ENCODE measurements at regions not wholly inside any gene's neighbourhood (a gene's known extent, or its start where the extent isn't known, plus 50 kb on each side); places are given as distances from the start of the nearest gene placed in this dataset.
"Not testable (repeated sequence)": the region's sequence is repeated elsewhere in the genome, so short reads cannot be mapped to it uniquely, and the experiment has no call there.

DNA sequence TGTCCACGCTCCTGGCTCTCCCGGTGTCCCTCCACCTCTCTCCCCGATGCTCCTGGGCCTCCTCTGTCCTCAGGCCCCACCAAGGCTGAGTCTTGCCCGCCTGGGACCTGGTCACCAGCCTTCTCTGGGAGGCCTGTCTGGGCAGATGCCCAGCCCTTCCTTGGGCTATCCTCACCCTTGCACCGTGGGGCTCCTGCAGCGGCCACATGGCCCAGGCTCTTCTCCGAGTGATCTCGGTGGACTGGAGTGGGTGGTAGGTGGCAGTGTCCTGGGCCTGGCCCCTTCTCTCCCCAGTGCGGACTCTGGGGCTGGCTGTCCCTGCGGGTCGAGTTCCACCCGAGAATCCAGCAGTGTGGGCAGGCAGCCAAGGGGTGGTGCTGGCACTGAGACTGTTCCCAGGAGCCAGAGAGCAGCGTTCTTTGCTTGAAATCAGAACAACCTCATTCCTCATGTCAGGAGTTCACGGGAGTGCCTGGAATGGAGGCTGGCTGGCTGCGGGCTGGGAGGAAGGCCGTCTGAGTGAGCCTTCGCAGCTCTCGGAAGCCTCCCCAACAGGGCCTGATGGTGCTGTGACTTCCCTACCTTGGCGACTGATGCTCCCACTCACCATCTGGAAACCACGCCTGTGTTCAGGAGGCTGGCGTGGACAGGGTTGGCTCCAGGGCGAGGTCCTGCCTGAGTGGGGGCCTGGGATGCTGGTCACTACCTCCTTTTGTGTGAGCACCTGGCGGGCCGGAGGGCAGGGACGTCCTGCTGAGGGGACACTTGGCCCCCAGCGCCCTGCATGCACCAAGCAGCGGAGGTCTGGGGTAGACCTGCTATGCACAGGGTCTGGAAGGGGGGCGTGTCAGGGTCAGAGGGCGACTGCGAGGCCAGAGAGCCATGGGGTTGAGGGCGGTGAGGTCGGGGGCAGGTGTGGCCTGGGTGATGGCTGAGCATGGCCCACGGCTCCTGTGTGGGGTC, 113.9 kb downstream of the TMEM121 start:
- not testable (repeated sequence) for DNase-seq

GRCh38 chr14:105641075-105641937, 114.9 kb downstream of the TMEM121 start:
- no peak for DNase-seq

GRCh38 chr14:105641951-105642350, 115.6 kb downstream of the TMEM121 start:
- DNase-seq, result not testable (repeated sequence)

- DNase-seq, result not testable (repeated sequence)
Measured at GRCh38 chr14:105642486-105642885, 116.1 kb downstream of the TMEM121 start.

DNA sequence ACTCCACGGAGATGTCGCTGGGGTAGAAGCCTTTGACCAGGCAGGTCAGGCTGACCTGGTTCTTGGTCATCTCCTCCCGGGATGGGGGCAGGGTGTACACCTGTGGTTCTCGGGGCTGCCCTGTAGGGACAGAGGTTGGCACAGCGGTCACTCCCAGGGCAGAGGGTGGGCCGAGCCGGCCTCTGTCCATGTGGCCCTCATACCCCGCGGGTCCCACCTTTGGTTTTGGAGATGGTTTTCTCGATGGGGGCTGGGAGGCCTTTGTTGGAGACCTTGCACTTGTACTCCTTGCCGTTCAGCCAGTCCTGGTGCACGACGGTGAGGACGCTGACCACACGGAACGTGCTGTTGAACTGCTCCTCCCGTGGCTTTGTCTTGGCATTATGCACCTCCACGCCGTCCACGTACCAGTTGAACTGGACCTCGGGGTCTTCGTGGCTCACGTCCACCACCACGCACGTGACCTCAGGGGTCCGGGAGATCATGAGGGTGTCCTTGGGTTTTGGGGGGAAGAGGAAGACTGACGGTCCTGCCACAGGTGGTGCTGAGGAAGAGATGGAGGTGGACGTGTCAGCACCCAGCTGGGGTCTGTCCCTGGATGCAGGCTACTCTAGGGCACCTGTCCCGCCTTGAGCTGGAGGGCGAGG, 117.1 kb downstream of the TMEM121 start:
- not testable (repeated sequence) for DNase-seq

DNA sequence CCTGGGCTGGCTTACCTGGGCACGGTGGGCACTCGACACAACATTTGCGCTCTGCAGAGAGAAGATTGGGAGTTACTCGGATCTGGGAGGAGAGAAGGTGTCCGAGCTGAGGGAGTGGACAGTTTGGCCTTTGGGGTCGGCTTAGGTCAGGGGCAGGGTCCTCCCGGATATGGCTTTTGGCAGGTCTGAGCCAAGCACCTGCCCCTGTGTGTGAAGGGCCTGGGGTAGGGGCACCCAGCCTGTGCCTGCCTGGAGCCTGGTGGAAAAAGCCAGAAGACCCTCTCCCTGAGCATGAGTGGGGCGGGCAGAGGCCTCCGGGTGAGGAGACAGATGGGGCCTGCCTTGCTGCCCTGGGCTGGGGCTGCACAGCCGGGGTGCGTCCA, 117.7 kb downstream of the TMEM121 start:
- DNase-seq, result not testable (repeated sequence)

DNA sequence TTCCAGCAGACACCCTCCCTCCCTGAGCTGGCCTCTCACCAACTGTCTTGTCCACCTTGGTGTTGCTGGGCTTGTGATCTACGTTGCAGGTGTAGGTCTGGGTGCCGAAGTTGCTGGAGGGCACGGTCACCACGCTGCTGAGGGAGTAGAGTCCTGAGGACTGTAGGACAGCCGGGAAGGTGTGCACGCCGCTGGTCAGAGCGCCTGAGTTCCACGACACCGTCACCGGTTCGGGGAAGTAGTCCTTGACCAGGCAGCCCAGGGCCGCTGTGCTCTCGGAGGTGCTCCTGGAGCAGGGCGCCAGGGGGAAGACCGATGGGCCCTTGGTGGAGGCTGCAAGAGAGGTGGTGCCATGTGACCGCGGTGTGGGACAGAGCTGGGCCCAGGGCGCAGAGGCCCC, 118.1 kb downstream of the TMEM121 start:
- DNase-seq, result not testable (repeated sequence)

- not testable (repeated sequence) for DNase-seq
Measured at GRCh38 chr14:105644891-105645290, 118.5 kb downstream of the TMEM121 start.

DNA sequence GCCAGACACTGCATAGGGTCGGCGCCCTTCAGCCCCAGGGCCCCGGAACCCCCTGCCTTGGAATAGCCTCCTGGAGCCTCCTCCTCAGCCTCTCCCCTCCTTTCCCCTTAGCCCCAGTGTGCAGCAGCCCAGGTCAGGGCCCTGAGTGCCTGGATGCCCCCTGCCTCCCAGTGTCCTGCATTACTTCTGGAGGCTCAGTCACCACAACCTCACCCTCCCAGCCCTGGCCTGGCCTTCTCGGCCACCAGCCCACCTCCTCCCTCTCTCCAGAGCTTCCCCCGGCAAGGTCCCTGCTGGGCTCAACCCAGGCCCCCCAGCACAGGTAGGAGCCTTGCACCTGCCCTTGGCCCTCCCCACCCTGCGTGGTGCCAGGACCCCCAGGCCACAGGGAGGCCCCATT, 119.0 kb downstream of the TMEM121 start:
- not testable (repeated sequence) for DNase-seq

- DNase-seq, result peak in 1 of 14 donors; percentile 64
Measured at GRCh38 chr14:105646175-105646574, 119.8 kb downstream of the TMEM121 start.

- DNase-seq, result not testable (repeated sequence)
Measured at GRCh38 chr14:105646711-105647281, 120.4 kb downstream of the TMEM121 start.

- DNase-seq, result not testable (repeated sequence)
Measured at GRCh38 chr14:105647426-105647783, 121.0 kb downstream of the TMEM121 start.

GRCh38 chr14:105647784-105648608, 121.6 kb downstream of the TMEM121 start:
- no peak for DNase-seq

DNA sequence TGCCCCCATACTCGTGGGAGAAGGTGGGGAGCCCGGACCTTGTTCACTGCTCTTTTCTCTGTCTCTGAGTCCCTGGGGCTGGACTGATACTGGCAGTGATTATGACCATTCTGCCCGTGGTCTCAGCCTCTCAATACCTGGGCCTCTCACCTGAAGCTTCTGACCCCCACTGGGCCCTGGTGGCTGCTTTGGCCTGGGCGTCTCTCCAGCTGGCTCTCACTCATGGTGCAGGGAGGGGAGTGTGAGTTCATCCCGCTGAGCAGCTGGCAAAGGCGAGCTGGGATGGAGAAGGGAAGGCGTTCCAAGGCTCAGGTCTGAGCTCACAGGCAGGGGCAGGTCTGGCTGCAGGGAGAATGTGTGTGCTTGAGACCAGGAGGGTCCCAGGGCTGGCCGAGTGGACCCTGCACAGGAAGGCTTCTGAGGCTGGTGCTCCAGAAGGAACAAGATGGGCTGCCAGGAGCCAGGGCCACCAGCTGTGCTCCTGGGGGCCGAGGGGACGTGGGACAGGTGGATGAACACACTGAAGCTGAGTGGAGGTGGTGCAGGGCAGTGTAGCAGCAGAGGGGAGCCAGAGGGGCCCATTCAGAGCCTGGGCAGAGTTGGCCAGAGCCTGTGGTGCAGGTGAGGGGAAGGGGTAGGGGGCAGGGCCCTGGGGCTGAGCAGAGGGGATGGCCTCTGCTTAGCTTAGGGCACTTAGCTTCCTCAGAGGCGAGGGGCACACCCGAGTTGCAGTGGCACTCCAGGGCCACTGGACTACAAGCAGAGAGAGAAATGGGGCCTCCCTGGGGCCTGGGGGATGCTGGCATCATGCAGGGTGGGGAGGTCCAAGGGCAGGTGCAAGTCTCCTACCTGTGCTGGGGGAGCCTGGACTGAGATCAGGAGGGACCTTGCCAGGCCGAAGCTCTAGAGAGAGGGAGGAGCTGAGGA, 122.5 kb downstream of the TMEM121 start:
- peak in 1 of 14 donors; percentile 51 for DNase-seq

GRCh38 chr14:105652317-105652716, 125.9 kb downstream of the TMEM121 start:
- not testable (repeated sequence) for DNase-seq

DNA sequence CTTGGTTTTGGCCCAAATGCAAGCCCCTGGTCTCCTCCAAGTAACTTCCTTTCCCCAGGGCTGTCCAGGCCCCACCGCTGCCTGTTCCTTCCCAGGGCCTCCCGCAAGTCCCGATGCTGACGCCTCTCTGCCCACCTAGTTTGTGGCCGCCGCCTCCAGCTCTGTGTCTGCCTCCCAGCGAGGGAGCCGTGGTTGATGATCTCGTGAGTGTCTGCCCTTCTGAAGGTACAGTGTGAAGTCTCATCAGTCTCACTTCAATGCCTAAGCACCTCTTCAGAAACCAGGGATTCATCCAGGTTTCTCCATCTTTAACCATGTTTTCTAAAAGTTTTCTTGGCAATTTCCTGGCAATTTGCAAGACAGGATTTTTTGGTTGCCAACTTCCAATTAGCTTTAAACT, 127.5 kb downstream of the TMEM121 start:
- not testable (repeated sequence) for DNase-seq

DNA sequence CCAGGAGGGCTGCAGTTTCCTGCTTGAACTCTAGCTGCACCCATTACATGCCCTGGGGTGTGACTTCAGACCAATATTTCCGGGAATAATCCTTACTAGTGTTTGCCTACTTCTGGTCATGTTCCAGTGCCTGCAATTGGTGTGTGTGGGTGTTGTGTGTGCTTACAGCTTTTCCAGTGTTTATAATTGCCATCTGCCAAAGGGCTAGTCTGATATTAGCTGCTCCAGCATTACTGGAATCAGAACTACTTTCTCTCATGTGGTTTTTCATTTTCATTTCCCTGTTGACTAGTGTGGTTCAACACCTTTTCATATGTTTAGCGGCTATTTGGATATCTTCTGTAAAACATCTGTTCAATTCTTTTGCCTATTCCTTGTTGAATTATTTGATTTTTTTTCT, 132.9 kb downstream of the TMEM121 start:
- DNase-seq, result not testable (repeated sequence)

- DNase-seq, result no peak
Measured at GRCh38 chr14:105659935-105660527, 133.6 kb downstream of the TMEM121 start.

DNA sequence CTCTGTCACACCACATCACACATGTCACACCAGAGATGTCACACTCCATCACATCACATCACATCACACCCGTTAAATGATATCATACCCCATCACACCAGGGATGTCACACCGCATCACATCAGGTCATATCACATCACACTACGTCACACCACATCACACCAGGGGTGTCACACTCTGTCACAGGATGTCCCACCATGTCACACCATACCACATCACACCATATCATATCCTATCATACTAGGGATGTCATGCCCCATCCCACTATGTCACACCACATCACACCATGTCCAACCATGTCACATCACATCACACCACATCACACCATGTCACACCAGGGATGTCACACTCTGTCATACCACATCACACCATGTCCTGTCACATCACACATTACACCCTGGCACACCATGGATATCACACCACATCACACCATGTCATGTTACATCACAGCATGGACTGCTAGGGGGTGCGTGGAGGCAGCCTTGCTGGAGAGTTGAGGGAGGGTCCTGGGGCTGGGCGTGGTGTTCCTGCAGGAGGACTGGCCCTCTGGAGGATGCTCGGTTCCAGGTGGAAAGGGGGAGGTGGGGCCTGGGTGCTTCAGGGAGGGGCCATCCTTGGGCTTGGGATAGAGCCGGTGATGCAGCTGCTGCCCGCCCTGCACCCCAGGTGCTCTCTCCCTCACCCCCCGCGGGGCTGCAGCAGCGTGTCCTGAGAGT, 134.6 kb downstream of the TMEM121 start:
- no peak for DNase-seq
